H1 (cell line): ENCODE measurements at regions not wholly inside any gene's neighbourhood (a gene's known extent, or its start where the extent isn't known, plus 50 kb on each side); places are given as distances from the start of the nearest gene placed in this dataset.

Experiments used
- CTCF ChIA-PET: fragments of 300-600 bp; sonication (Branson Sonifier 250); formaldehyde crosslinking; loops from one replicate; lab custom pipeline; 2021; ENCODE audit not compliant: partially characterized antibody; lab: Charles Lee
- POLR2A ChIA-PET: fragments of 300-600 bp; sonication (Branson Sonifier 250); formaldehyde crosslinking; loops from one replicate; lab custom pipeline; 2021; ENCODE audit warnings: inconsistent platforms; ENCODE audit not compliant: partially characterized antibody; lab: Charles Lee
- DNase-seq, 2 experiments: peaks; one replicate each; pipeline versions ENCODE4 v3.0.0 to v3.0.0-alpha.2; 2010 to 2022; ENCODE audit warnings: low spot score in 2 of 2, low read depth in 1 of 2, mixed read lengths in 1 of 2
- FAIRE-seq: peaks from 2 replicates; lab custom pipeline; 2011; peaks lifted over from hg19 to GRCh38; lab: Jason Lieb, UNC
- H2AFZ ChIP-seq: 2 replicates; pipeline ENCODE4 v1.8.1; 2012; ENCODE audit warnings: low read length, inconsistent platforms
- H2AK5ac ChIP-seq: 2 replicates; pipeline ENCODE4 v1.6.1; 2013; ENCODE audit warnings: low read depth, low read length
- H2BK120ac ChIP-seq: replicated peaks from 2 replicates; pipeline ENCODE3; 2013; ENCODE audit warnings: low read depth, low read length, inconsistent platforms
- H2BK12ac ChIP-seq: 2 replicates; pipeline ENCODE4 v1.6.1; 2013; ENCODE audit warnings: low read depth, low read length
- H2BK15ac ChIP-seq: 2 replicates; pipeline ENCODE4 v1.6.1; 2013; ENCODE audit warnings: low read length
- H2BK20ac ChIP-seq: 2 replicates; pipeline ENCODE4 v1.6.1; 2013; ENCODE audit warnings: low read length
- H2BK5ac ChIP-seq: 2 replicates; pipeline ENCODE4 v1.6.1; 2013; ENCODE audit warnings: low read depth, low read length
- H3K14ac ChIP-seq: 2 replicates; pipeline ENCODE4 v1.6.1; 2013; ENCODE audit warnings: inconsistent platforms; ENCODE audit not compliant: insufficient read length
- H3K18ac ChIP-seq: 2 replicates; pipeline ENCODE4 v1.6.1; 2013; ENCODE audit warnings: low read length; ENCODE audit errors: extremely low read depth
- H3K23ac ChIP-seq: 2 replicates; pipeline ENCODE4 v1.6.1; 2013; ENCODE audit warnings: inconsistent platforms; ENCODE audit not compliant: insufficient read length
- H3K23me2 ChIP-seq: 2 replicates; pipeline ENCODE4 v1.6.1; 2013; ENCODE audit warnings: low read depth, low read length
- H3K27ac ChIP-seq: 2 replicates; pipeline ENCODE4 v1.6.1; 2011; ENCODE audit warnings: low read depth, low read length, inconsistent platforms
- H3K27me3 ChIP-seq, 4 experiments: replicated peaks in 1 of 4; 1 replicate in 1 of 4; 2 replicates in 3 of 4; pipeline versions ENCODE4 v1.6.1 to v1.8.1; 2011 to 2013; ENCODE audit warnings: low read length in 3 of 4, mild to moderate bottlenecking in 3 of 4, inconsistent platforms in 2 of 4, mixed read lengths in 2 of 4, moderate library complexity in 1 of 4; ENCODE audit not compliant: control insufficient read depth in 3 of 4, insufficient read depth in 3 of 4; ENCODE audit errors: extremely low read depth in 1 of 4
- H3K36me3 ChIP-seq, 4 experiments: 2 replicates each; pipeline versions ENCODE4 v1.6.1 to v1.8.1; 2011 to 2013; ENCODE audit warnings: mild to moderate bottlenecking in 4 of 4, low read length in 3 of 4, moderate library complexity in 2 of 4, control low read depth in 1 of 4, inconsistent platforms in 1 of 4; ENCODE audit not compliant: insufficient read depth in 4 of 4, control insufficient read depth in 2 of 4
- H3K4ac ChIP-seq: replicated peaks from 2 replicates; pipeline ENCODE3; 2013; ENCODE audit warnings: low read length, low read depth, mixed read lengths, inconsistent platforms; ENCODE audit not compliant: insufficient read length
- H3K4me1 ChIP-seq, 4 experiments: replicated peaks in 1 of 4; 1 replicate in 1 of 4; 2 replicates in 3 of 4; pipeline versions ENCODE4 v1.6.1 to v1.8.1; 2011 to 2013; ENCODE audit warnings: low read length in 3 of 4, inconsistent platforms in 2 of 4, mixed read lengths in 1 of 4; ENCODE audit not compliant: insufficient read depth in 4 of 4, control insufficient read depth in 3 of 4
- H3K4me2 ChIP-seq, 2 experiments: 2 replicates each; pipeline versions ENCODE4 v1.6.1 to v1.8.1; 2011 to 2013; ENCODE audit warnings: low read depth in 2 of 2, low read length in 2 of 2, control low read depth in 1 of 2, inconsistent platforms in 1 of 2, mild to moderate bottlenecking in 1 of 2; ENCODE audit not compliant: insufficient read depth in 1 of 2
- H3K4me3 ChIP-seq, 4 experiments: fragments of 200-600, 300-600 bp in 1 of 4; sonication (generic), shearing (Covaris generic), sonication (Bioruptor Twin) in 1 of 4; 2 replicates each; pipeline versions ENCODE4 v1.5.1 to v1.8.1; 2011 to 2016; ENCODE audit warnings: low read length in 4 of 4, low read depth in 3 of 4, control low read depth in 2 of 4, inconsistent platforms in 2 of 4, mild to moderate bottlenecking in 2 of 4, mixed read lengths in 1 of 4, moderate library complexity in 1 of 4; ENCODE audit not compliant: insufficient read depth in 2 of 4; ENCODE audit errors: extremely low read depth in 1 of 4
- H3K56ac ChIP-seq: replicated peaks from 2 replicates; pipeline ENCODE3; 2013; ENCODE audit warnings: low read depth, mild to moderate bottlenecking, mixed read lengths, low read length, inconsistent platforms; ENCODE audit not compliant: insufficient read length
- H3K79me1 ChIP-seq: 2 replicates; pipeline ENCODE4 v1.6.1; 2013; ENCODE audit warnings: low read depth, low read length, control low read depth
- H3K79me2 ChIP-seq, 2 experiments: 2 replicates each; pipeline versions ENCODE4 v1.6.1 to v1.8.1; 2012 to 2013; ENCODE audit warnings: low read length in 2 of 2, mild to moderate bottlenecking in 2 of 2, inconsistent platforms in 1 of 2; ENCODE audit not compliant: insufficient read depth in 2 of 2, control insufficient read depth in 1 of 2
- H3K9ac ChIP-seq, 4 experiments: replicated peaks in 1 of 4; 1 replicate in 1 of 4; 2 replicates in 3 of 4; pipeline versions ENCODE4 v1.6.1 to v1.8.1; 2011 to 2013; ENCODE audit warnings: low read depth in 3 of 4, low read length in 3 of 4, control low read depth in 2 of 4, mild to moderate bottlenecking in 2 of 4, moderate library complexity in 2 of 4, inconsistent platforms in 1 of 4; ENCODE audit errors: extremely low read depth in 1 of 4
- H3K9me3 ChIP-seq, 2 experiments: 2 replicates each; pipeline versions ENCODE4 v1.6.1 to v1.8.1; 2012 to 2013; ENCODE audit warnings: mild to moderate bottlenecking in 2 of 2, moderate library complexity in 2 of 2, control low read depth in 1 of 2, inconsistent platforms in 1 of 2, low read depth in 1 of 2, low read length in 1 of 2, mixed read lengths in 1 of 2; ENCODE audit not compliant: insufficient read depth in 2 of 2
- H4K20me1 ChIP-seq, 2 experiments: replicated peaks in 1 of 2; 2 replicates each; pipeline versions ENCODE3 to v1.8.1; 2011 to 2013; ENCODE audit warnings: inconsistent platforms in 2 of 2, low read length in 2 of 2, mild to moderate bottlenecking in 1 of 2; ENCODE audit not compliant: insufficient read depth in 2 of 2, control insufficient read depth in 1 of 2
- H4K5ac ChIP-seq: 2 replicates; pipeline ENCODE4 v1.6.1; 2013; ENCODE audit warnings: low read length, low read depth, mixed read lengths, inconsistent platforms; ENCODE audit not compliant: insufficient read length
- H4K8ac ChIP-seq: 2 replicates; pipeline ENCODE4 v1.8.0; 2013; ENCODE audit warnings: mild to moderate bottlenecking, moderate library complexity, low read length, inconsistent platforms; ENCODE audit not compliant: insufficient read depth; ENCODE audit errors: extremely low read depth
- H4K91ac ChIP-seq: replicated peaks from 2 replicates; pipeline ENCODE3; 2013; ENCODE audit warnings: low read length, mixed read lengths, inconsistent platforms; ENCODE audit not compliant: insufficient read length
- KDM1A ChIP-seq: fragments of 200-600, 300-600 bp; sonication (generic); IDR thresholded peaks from 2 replicates; pipeline ENCODE4 v1.7.1; 2016; ENCODE audit warnings: mild to moderate bottlenecking, low read length, borderline replicate concordance
- MAX ChIP-seq: IDR thresholded peaks from 2 replicates; pipeline ENCODE4 v1.6.1; 2012; ENCODE audit warnings: inconsistent platforms
- WGBS, 2 experiments: shearing (Covaris generic) in 1 of 2; methylation state at CpG; one replicate each; pipeline versions ENCODE4 v1.1.6 to v1.1.7; 2013 to 2015; ENCODE audit warnings: low lambda C conversion rate in 2 of 2, mixed read lengths in 2 of 2, inconsistent platforms in 1 of 2, low coverage in 1 of 2, missing lambda C conversion rate in 1 of 2; ENCODE audit not compliant: insufficient replicate concordance in 2 of 2, insufficient coverage in 1 of 2, insufficient read length in 1 of 2; ENCODE audit errors: extremely low coverage in 1 of 2, missing lambda C conversion rate in 1 of 2; 5-methylcytosine and 5-hydroxymethylcytosine counted together

GRCh38 chr15:69740684-69741083, 288.1 kb downstream of the RPLP1 start:
- CTCF ChIA-PET: interaction anchor here (1.7 to 2.1 kb wide), 2 partner anchors 18 to 263 kb away, joined by 3 to 7 read pairs; no protein-coding TSS in a partner anchor
- POLR2A ChIA-PET: no interaction called here

More at GRCh38 chr15:69740684-69741083, 288.1 kb downstream of the RPLP1 start:
- Histone ChIP-seq H3K23ac (no peak overlapping the region), H3K9ac (no peak overlapping the region), H3K4ac (no peak overlapping the region), H2BK120ac (no peak overlapping the region), H3K4me1 (no peaks in the 10 kb centered on the region), H3K36me3 (no peaks in the 10 kb centered on the region), H2BK15ac (no peak overlapping the region), H4K91ac (no peak overlapping the region), H3K4me3 (no peak overlapping the region), H2BK12ac (no peak overlapping the region), H3K27ac (no peak overlapping the region), H4K8ac (no peak overlapping the region), H3K79me2 (no peaks in the 10 kb centered on the region), H3K27me3 (no peaks in the 10 kb centered on the region), H4K20me1 (no peaks in the 10 kb centered on the region), H3K23me2 (no peaks in the 10 kb centered on the region), H2AFZ (no peak overlapping the region), H3K9me3 (peaks cover 4 to 6% of the 10 kb centered on the region in 2 experiments; a peak in 2 of 4 replicates), H2BK20ac (no peak overlapping the region), H3K14ac (no peak overlapping the region), H2BK5ac (no peak overlapping the region), H3K4me2 (no peak overlapping the region), H3K56ac (no peak overlapping the region), H3K79me1 (no peaks in the 10 kb centered on the region), H2AK5ac (no peak overlapping the region), H4K5ac (no peak overlapping the region), H3K18ac (no peak overlapping the region)
- no peak for DNase-seq
- TF ChIP-seq MAX: no peak
- peak; percentile 61 for TF ChIP-seq KDM1A
- FAIRE-seq: no peak
- 89% methylated on average over 1 of the region's 1 CpG; no CpG with 5 or more reads in 1 of the 2 experiments for WGBS, 2 experiments
